WTC11 (cell line): ENCODE measurements at regions not wholly inside any gene's neighbourhood (a gene's known extent, or its start where the extent isn't known, plus 50 kb on each side); places are given as distances from the start of the nearest gene placed in this dataset.
A peak's percentile ranks its signal among the peaks of the same experiment; 100 is the strongest.

ENCODE experiments used
- ATAC-seq: fragments of 200-7000 bp; cut with Tn5 transposase; 2 replicates; pipeline ENCODE4 v1.10.0; 2021; ENCODE audit warnings: mild to moderate bottlenecking, moderate library complexity
- CTCF ChIA-PET: fragments of 300-600 bp; sonication (Branson Sonifier 250); formaldehyde crosslinking; loops from one replicate; lab custom pipeline; 2021; ENCODE audit warnings: antibody characterized with exemption; lab: Charles Lee
- POLR2A ChIA-PET: fragments of 350-600 bp; sonication (Branson Sonifier 250); formaldehyde crosslinking; loops from one replicate; lab custom pipeline; 2021; ENCODE audit warnings: antibody characterized with exemption; lab: Charles Lee
- DNase-seq: peaks from one replicate; pipeline ENCODE4 v3.0.0; 2021; ENCODE audit warnings: low spot score
- H3K27ac Mint-ChIP-seq: 2 replicates; pipeline ENCODE4 v1.8.0; 2021; ENCODE audit warnings: mixed read lengths
- H3K27me3 Mint-ChIP-seq: 2 replicates; pipeline ENCODE4 v1.8.0; 2021; ENCODE audit warnings: low read depth, mild to moderate bottlenecking, moderate library complexity, mixed read lengths
- H3K36me3 Mint-ChIP-seq: 2 replicates; pipeline ENCODE4 v1.8.0; 2021; ENCODE audit warnings: mixed read lengths
- H3K4me1 Mint-ChIP-seq: 2 replicates; pipeline ENCODE4 v1.8.0; 2022; ENCODE audit warnings: mixed read lengths
- H3K4me3 Mint-ChIP-seq: 2 replicates; pipeline ENCODE4 v1.8.0; 2021; ENCODE audit warnings: mild to moderate bottlenecking, moderate library complexity, mixed read lengths
- H3K9me3 Mint-ChIP-seq: 2 replicates; pipeline ENCODE4 v1.8.0; 2021; ENCODE audit warnings: mixed read lengths
- ATF3 ChIP-seq: sonication (generic); formaldehyde crosslinking; conservative IDR thresholded peaks from 2 replicates; pipeline ENCODE4 v1.8.1; 2022; ENCODE audit warnings: mild to moderate bottlenecking, missing genetic modification reagents
- ATF6 ChIP-seq: sonication (generic); formaldehyde crosslinking; IDR thresholded peaks from 2 replicates; pipeline ENCODE4 v1.8.1; 2023; ENCODE audit warnings: mild to moderate bottlenecking, missing genetic modification reagents
- CTCF ChIP-seq: fragments of 200-600 bp; IDR thresholded peaks from 2 replicates; pipeline ENCODE4 v1.8.0; 2022; ENCODE audit warnings: antibody characterized with exemption
- E2F1 ChIP-seq: sonication (generic); formaldehyde crosslinking; IDR thresholded peaks from 2 replicates; pipeline ENCODE4 v1.8.0; 2022; ENCODE audit warnings: mild to moderate bottlenecking, missing genetic modification reagents
- EMX1 ChIP-seq: fragments of 250-450 bp; sonication (Bioruptor Pico); IDR thresholded peaks from 2 replicates; pipeline ENCODE4 v1.8.0; 2021; ENCODE audit warnings: mild to moderate bottlenecking
- FOXJ3 ChIP-seq: sonication (generic); formaldehyde crosslinking; IDR thresholded peaks from 2 replicates; pipeline ENCODE4 v1.9.0; 2021; ENCODE audit warnings: missing genetic modification reagents, mild to moderate bottlenecking, borderline replicate concordance
- NR2C2 ChIP-seq: sonication (generic); formaldehyde crosslinking; IDR thresholded peaks from 2 replicates; pipeline ENCODE4 v1.8.0; 2022; ENCODE audit warnings: mild to moderate bottlenecking, missing genetic modification reagents
- PRRX2 ChIP-seq: fragments of 250-450 bp; sonication (Bioruptor Pico); IDR thresholded peaks from 2 replicates; pipeline ENCODE4 v1.8.0; 2021; ENCODE audit warnings: mild to moderate bottlenecking
- SOX15 ChIP-seq: fragments of 250-450 bp; sonication (Bioruptor Pico); IDR thresholded peaks from 2 replicates; pipeline ENCODE4 v1.9.0; 2021; ENCODE audit warnings: mild to moderate bottlenecking
- SP1 ChIP-seq: sonication (generic); formaldehyde crosslinking; conservative IDR thresholded peaks from 2 replicates; pipeline ENCODE4 v1.8.1; 2022; ENCODE audit warnings: missing genetic modification reagents
- STAT6 ChIP-seq: sonication (generic); formaldehyde crosslinking; conservative IDR thresholded peaks from 2 replicates; pipeline ENCODE4 v1.8.1; 2023; ENCODE audit warnings: mild to moderate bottlenecking, low read depth, missing genetic modification reagents, moderate library complexity
- USF1 ChIP-seq: sonication (generic); formaldehyde crosslinking; IDR thresholded peaks from 2 replicates; pipeline ENCODE4 v1.8.0; 2022; ENCODE audit warnings: mild to moderate bottlenecking, missing genetic modification reagents
- USF2 ChIP-seq: sonication (generic); formaldehyde crosslinking; IDR thresholded peaks from 2 replicates; pipeline ENCODE4 v1.8.1; 2023; ENCODE audit warnings: mild to moderate bottlenecking, missing genetic modification reagents, moderate library complexity
- ZNF263 ChIP-seq: sonication (generic); formaldehyde crosslinking; IDR thresholded peaks from 2 replicates; pipeline ENCODE4 v1.8.1; 2022; ENCODE audit warnings: low read depth, mild to moderate bottlenecking, moderate library complexity, missing genetic modification reagents
- ZNF281 ChIP-seq: sonication (generic); formaldehyde crosslinking; IDR thresholded peaks from 2 replicates; pipeline ENCODE4 v1.8.0; 2023; ENCODE audit warnings: mild to moderate bottlenecking, missing genetic modification reagents
- ZNF423 ChIP-seq: fragments of 250-450 bp; sonication (Bioruptor Pico); IDR thresholded peaks from 2 replicates; pipeline ENCODE4 v2.1.2; 2022; ENCODE audit warnings: mild to moderate bottlenecking, moderate library complexity
- ZSCAN18 ChIP-seq: fragments of 250-450 bp; sonication (Bioruptor Pico); IDR thresholded peaks from 2 replicates; pipeline ENCODE4 v2.1.2; 2022; ENCODE audit warnings: mild to moderate bottlenecking, moderate library complexity

GRCh38 chr6:105500693-105501092, 97.8 kb upstream of the PREP start:
- no peak for DNase-seq
- no peak overlapping the region for H3K4me3 Mint-ChIP-seq

GRCh38 chr6:105499931-105500330, 97.0 kb upstream of the PREP start:
- no peak for DNase-seq
- no peak overlapping the region for H3K27ac Mint-ChIP-seq
- H3K4me3 Mint-ChIP-seq, result no peak overlapping the region
- ChIA-PET CTCF (no interaction called here), POLR2A (no interaction called here)
- peaks cover 3% of the 10 kb centered on the region; the same call in 1 of the 2 replicates for H3K27me3 Mint-ChIP-seq
- no peak for ATAC-seq
- H3K4me1 Mint-ChIP-seq, result no peaks in the 10 kb centered on the region
- H3K9me3 Mint-ChIP-seq, result no peaks in the 10 kb centered on the region
- H3K36me3 Mint-ChIP-seq, result no peaks in the 10 kb centered on the region
- TF ChIP-seq ZSCAN18 (CRISPR knock-in tag) (no peak), SOX15 (CRISPR knock-in tag) (no peak), USF2 (CRISPR knock-in tag) (no peak), ATF6 (CRISPR knock-in tag) (no peak), E2F1 (no peak), CTCF (no peak), ZNF281 (CRISPR knock-in tag) (no peak), PRRX2 (CRISPR knock-in tag) (no peak), ZNF263 (CRISPR knock-in tag) (no peak), FOXJ3 (CRISPR knock-in tag) (no peak), NR2C2 (CRISPR knock-in tag) (no peak), ATF3 (no peak), SP1 (no peak), EMX1 (CRISPR knock-in tag) (no peak), USF1 (CRISPR knock-in tag) (no peak)

More at GRCh38 chr6:105500693-105501092, 97.8 kb upstream of the PREP start:
- CTCF ChIA-PET, result interaction anchor here (0.6 to 1.3 kb wide), 4 partner anchors 37 to 335 kb away, joined by 3 read pairs; no protein-coding TSS in a partner anchor
- no peak for TF ChIP-seq ZNF423 (CRISPR knock-in tag)
- TF ChIP-seq STAT6 (CRISPR knock-in tag), result no peak
- TF ChIP-seq, all 79 proteins: peak for 0
- H3K27me3 Mint-ChIP-seq, result peaks cover 3% of the 10 kb centered on the region; the same call in 1 of the 2 replicates
- H3K4me1 Mint-ChIP-seq, result no peaks in the 10 kb centered on the region
- H3K36me3 Mint-ChIP-seq, result no peaks in the 10 kb centered on the region
- peak; percentile 74; the same call in 1 of the 2 replicates for ATAC-seq
- POLR2A ChIA-PET, result no interaction called here
- no peaks in the 10 kb centered on the region for H3K9me3 Mint-ChIP-seq
- no peak overlapping the region for H3K27ac Mint-ChIP-seq
